GM21723 (cell line): ENCODE measurements at regions not wholly inside any gene's neighbourhood (a gene's known extent, or its start where the extent isn't known, plus 50 kb on each side); places are given as distances from the start of the nearest gene placed in this dataset.

Experiments used
- ATAC-seq: cut with Tn5 transposase; IDR thresholded peaks from one replicate; pipeline ENCODE4 v1.9.1; 2021; ENCODE audit warnings: mild to moderate bottlenecking, moderate library complexity; ENCODE audit not compliant: unreplicated experiment

- ATAC-seq, result no peak
Measured at GRCh38 chr3:63042833-63043232, 167.6 kb upstream of the CADPS start.

GRCh38 chr3:63043631-63044030 lies 168.4 kb upstream of the CADPS start:
- ATAC-seq, result no peak

- no peak for ATAC-seq
Measured at GRCh38 chr3:63046152-63046551, 170.9 kb upstream of the CADPS start.

GRCh38 chr3:63046580-63046979 lies 171.4 kb upstream of the CADPS start:
- ATAC-seq, result no peak

- no peak for ATAC-seq
Measured at GRCh38 chr3:63047068-63047467, 171.9 kb upstream of the CADPS start.

- no peak for ATAC-seq
Measured at GRCh38 chr3:63048367-63049326, 173.4 kb upstream of the CADPS start.

- ATAC-seq, result no peak
Measured at GRCh38 chr3:63050548-63051177, 175.4 kb upstream of the CADPS start.

GRCh38 chr3:63051920-63052319 lies 176.7 kb upstream of the CADPS start:
- no peak for ATAC-seq

GRCh38 chr3:63056932-63057331 lies 181.7 kb upstream of the CADPS start:
- ATAC-seq, result no peak

GRCh38 chr3:63060412-63060811 lies 185.2 kb upstream of the CADPS start:
- ATAC-seq, result no peak

- no peak for ATAC-seq
Measured at GRCh38 chr3:63061449-63061848, 186.2 kb upstream of the CADPS start.

GRCh38 chr3:63064209-63064755 lies 189.1 kb upstream of the CADPS start:
- ATAC-seq, result no peak

GRCh38 chr3:63067999-63068645 lies 192.9 kb upstream of the CADPS start:
- no peak for ATAC-seq

- ATAC-seq, result no peak
Measured at GRCh38 chr3:63069806-63070475, 194.7 kb upstream of the CADPS start.

- ATAC-seq, result no peak
Measured at GRCh38 chr3:63070476-63070810, 195.2 kb upstream of the CADPS start.

GRCh38 chr3:63076357-63076756 lies 201.1 kb upstream of the CADPS start:
- no peak for ATAC-seq

GRCh38 chr3:63086190-63086589 lies 191.9 kb upstream of the SYNPR start:
- no peak for ATAC-seq

- no peak for ATAC-seq
Measured at GRCh38 chr3:63089007-63089750, 188.9 kb upstream of the SYNPR start.

GRCh38 chr3:63089751-63090132 lies 188.4 kb upstream of the SYNPR start:
- no peak for ATAC-seq

- ATAC-seq, result no peak
Measured at GRCh38 chr3:63090656-63091055, 187.5 kb upstream of the SYNPR start.
